GM12878 (cell line): ENCODE measurements at regions not wholly inside any gene's neighbourhood (a gene's known extent, or its start where the extent isn't known, plus 50 kb on each side); places are given as distances from the start of the nearest gene placed in this dataset.

Experiments used
- CTCF ChIP-seq, 3 experiments: IDR thresholded peaks in 2 of 3; conservative IDR thresholded peaks in 1 of 3; 2 replicates each; pipeline ENCODE4 v1.5.1; 2011; ENCODE audit warnings: low read depth in 3 of 3, low read length in 3 of 3, mild to moderate bottlenecking in 3 of 3, control low read depth in 2 of 3, moderate library complexity in 2 of 3, inconsistent platforms in 1 of 3, mixed read lengths in 1 of 3; ENCODE audit not compliant: control insufficient read depth in 2 of 3, insufficient read depth in 1 of 3; ENCODE audit errors: extremely low read depth in 1 of 3
- SREBF2 ChIP-seq: IDR thresholded peaks from 2 replicates; pipeline ENCODE4 v1.6.1; 2012; ENCODE audit warnings: mild to moderate bottlenecking, low read length

- TF ChIP-seq SREBF2 = no peak
- TF ChIP-seq CTCF (IDR thresholded peaks at IDR 0.05 in 2 of 3, conservative IDR thresholded peaks at IDR 0.05 in 1 of 3; ENCODE audit: control insufficient read depth in 2 of 3, extremely low read depth in 1 of 3, insufficient read depth in 1 of 3, low read depth in 3 of 3, low read length in 3 of 3) = no peak
Observed at GRCh38 chr3:117632191-117632590, 922.6 kb downstream of the TUSC7 start.
